Astrocyte of the spinal cord (primary cell): ENCODE measurements at regions not wholly inside any gene's neighbourhood (a gene's known extent, or its start where the extent isn't known, plus 50 kb on each side); places are given as distances from the start of the nearest gene placed in this dataset.

ENCODE experiments used
- DNase-seq: peaks from one replicate; pipeline ENCODE4 v3.0.0; 2011; ENCODE audit warnings: low read depth, low spot score
- H3K4me3 ChIP-seq: 2 replicates; pipeline ENCODE4 v1.5.1; 2011; ENCODE audit warnings: low read depth, mild to moderate bottlenecking, low read length, moderate library complexity
- in situ Hi-C: cut with HindIII; loops from 2 replicates; pipeline ENCODE4 v1.10.0; 2017; ENCODE audit warnings: low sequenced_read_pairs
- TF ChIP-seq, protein P1 (sequence below): IDR thresholded peaks from 2 replicates; pipeline ENCODE4 v1.5.1; 2012; ENCODE audit warnings: low read depth, mild to moderate bottlenecking, low read length, inconsistent platforms

GRCh38 chr3:124455891-124456290, 274.4 kb upstream of the UMPS start:
- in situ Hi-C loops: no loop called here
- TF ChIP-seq, protein P1, sequence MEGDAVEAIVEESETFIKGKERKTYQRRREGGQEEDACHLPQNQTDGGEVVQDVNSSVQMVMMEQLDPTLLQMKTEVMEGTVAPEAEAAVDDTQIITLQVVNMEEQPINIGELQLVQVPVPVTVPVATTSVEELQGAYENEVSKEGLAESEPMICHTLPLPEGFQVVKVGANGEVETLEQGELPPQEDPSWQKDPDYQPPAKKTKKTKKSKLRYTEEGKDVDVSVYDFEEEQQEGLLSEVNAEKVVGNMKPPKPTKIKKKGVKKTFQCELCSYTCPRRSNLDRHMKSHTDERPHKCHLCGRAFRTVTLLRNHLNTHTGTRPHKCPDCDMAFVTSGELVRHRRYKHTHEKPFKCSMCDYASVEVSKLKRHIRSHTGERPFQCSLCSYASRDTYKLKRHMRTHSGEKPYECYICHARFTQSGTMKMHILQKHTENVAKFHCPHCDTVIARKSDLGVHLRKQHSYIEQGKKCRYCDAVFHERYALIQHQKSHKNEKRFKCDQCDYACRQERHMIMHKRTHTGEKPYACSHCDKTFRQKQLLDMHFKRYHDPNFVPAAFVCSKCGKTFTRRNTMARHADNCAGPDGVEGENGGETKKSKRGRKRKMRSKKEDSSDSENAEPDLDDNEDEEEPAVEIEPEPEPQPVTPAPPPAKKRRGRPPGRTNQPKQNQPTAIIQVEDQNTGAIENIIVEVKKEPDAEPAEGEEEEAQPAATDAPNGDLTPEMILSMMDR: no peak
- DNase-seq: peak; percentile 14
- H3K4me3 ChIP-seq: no peak overlapping the region

- TF ChIP-seq, protein P1: no peak
- peak; percentile 49 for DNase-seq
- in situ Hi-C loops: no loop called here
- H3K4me3 ChIP-seq: no peak overlapping the region
Observed at GRCh38 chr3:124456506-124456905, 273.7 kb upstream of the UMPS start.

GRCh38 chr3:124459678-124460077, 270.6 kb upstream of the UMPS start:
- in situ Hi-C loops: no loop called here
- TF ChIP-seq, protein P1: no peak
- no peak for DNase-seq
- H3K4me3 ChIP-seq: no peak overlapping the region

DNA sequence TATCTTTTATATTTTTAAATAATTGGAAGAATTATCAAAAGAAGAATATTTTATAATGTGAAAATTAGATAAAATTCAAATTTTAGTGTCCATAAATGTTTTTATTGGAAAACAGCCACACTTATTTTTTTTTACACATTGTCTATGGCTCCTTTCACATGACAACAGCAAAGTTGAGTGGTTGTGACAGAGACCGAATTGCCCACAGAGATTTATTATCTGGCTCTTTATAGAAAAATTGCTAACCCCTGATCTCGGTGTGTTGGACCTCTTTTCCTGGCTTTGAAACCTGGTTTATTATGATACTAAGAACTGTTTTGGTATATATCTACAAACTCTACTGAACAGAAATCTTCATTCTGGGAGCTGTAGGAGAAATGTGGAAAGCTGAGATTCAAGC, 269.1 kb upstream of the UMPS start:
- no peak for DNase-seq
- H3K4me3 ChIP-seq: no peak overlapping the region
- in situ Hi-C loops: no loop called here
- TF ChIP-seq, protein P1: no peak

GRCh38 chr3:124461838-124462632, 268.2 kb upstream of the UMPS start:
- TF ChIP-seq, protein P1: no peak
- DNase-seq: no peak
- H3K4me3 ChIP-seq: no peak overlapping the region
- in situ Hi-C loops: no loop called here

DNA sequence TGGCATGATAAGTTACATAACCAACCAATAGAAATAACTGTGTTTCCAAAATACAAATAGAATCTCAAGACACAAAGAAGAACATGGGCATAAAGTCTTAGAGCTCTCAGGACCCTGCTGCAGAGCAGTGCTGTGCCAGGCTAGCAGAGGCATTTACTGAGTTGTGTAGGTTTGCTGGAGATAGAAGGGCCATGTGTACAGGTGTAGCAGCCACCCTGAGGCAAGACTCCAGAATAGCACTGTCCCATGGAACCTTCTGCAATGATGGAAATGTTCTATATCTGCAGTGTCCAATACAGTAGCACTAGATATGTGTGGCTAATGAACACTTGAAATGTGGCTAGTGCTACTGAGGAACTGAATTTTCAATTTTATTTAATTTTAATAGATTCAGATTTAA, 267.0 kb upstream of the UMPS start:
- TF ChIP-seq, protein P1: no peak
- in situ Hi-C loops: no loop called here
- DNase-seq: no peak
- no peak overlapping the region for H3K4me3 ChIP-seq
